ENCODE measurements at regions not wholly inside any gene's neighbourhood (a gene's known extent, or its start where the extent isn't known, plus 50 kb on each side); places are given as distances from the start of the nearest gene placed in this dataset.

DNA sequence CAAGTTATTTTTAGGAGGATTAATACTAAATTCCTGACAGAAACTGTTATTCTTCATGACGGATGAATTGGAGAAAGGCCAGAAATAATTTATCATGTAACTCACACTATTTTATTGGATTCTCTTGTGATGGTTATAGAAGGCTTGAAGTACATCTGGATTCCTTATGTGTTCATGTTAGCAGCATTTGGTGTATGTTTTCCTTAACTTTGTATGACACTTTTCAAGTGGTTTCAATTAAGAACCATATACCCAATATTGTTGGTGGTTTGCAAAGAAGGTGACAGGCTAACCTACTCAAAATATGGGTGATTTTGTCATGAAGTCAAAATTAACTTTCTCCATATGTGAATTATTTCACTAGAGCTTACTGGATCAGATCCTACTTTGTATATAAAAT lies 532.2 kb upstream of the CNTNAP2 start:
- H3K4me3 ChIP-seq (ENCODE audit: low read depth, low read length): no peak overlapping the region
- in situ Hi-C loops (cut with HindIII; ENCODE audit: low sequenced_read_pairs): no loop called here
- DNase-seq (ENCODE audit: low read depth): no peak
- TF ChIP-seq CTCF (IDR thresholded peaks at IDR 0.05; ENCODE audit: low read depth, low read length, missing control alignments): no peak

DNA sequence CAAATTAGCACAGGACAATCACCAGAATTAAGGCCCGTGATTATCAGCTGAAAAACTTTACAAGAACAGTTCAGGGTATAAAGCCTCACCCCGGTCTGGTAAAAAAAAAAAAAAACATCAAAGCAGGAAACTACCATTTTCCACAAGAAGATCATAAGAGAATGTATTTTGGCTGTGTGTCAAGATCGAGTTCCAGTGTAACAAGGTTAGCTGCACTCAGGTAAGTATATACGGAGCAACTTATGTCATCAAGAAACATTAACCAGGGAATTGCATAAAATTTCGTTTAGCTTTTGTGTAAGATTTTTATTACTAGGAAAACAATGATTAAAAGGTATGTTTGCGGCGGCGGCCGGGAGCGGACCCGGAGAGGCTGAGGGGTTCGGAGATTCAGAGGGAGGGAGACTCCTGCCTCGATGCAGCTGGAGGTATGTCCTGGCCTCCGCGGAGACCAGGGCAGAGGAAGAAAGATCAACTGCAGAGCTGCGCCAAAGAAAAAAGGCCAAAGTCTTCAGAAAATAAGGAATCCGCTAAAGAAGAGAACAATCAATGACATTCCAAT lies 533.8 kb upstream of the CNTNAP2 start:
- DNase-seq (ENCODE audit: low read depth): no peak
- in situ Hi-C loops (cut with HindIII; ENCODE audit: low sequenced_read_pairs): no loop called here
- TF ChIP-seq CTCF (IDR thresholded peaks at IDR 0.05; ENCODE audit: low read depth, low read length, missing control alignments): no peak
- H3K4me3 ChIP-seq (ENCODE audit: low read depth, low read length): no peak overlapping the region

DNA sequence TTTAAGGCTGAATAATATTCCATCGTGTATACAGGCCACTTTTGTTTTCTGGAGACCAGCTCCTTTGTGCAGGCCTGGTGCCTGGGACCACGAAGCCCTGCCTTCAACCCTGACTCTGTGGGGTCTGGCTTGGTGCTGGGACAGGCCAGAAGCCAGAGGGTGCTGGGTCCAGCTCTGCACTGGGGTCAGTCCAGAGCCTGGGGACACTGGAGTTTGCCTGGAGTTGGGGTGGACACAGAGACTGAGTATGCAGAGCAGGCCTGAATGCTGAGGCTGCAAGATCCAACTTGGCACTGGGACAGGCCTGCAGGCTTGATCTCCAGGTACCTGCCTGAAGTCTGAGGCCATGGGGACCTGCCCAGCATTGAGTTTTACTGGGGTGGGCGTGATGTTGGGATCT lies 558.8 kb upstream of the CNTNAP2 start:
- H3K4me3 ChIP-seq (ENCODE audit: low read depth, low read length): no peak overlapping the region
- in situ Hi-C loops (cut with HindIII; ENCODE audit: low sequenced_read_pairs): no loop called here
- no peak for TF ChIP-seq CTCF (IDR thresholded peaks at IDR 0.05; ENCODE audit: low read depth, low read length, missing control alignments)
- DNase-seq (ENCODE audit: low read depth): no peak

GRCh38 chr7:145543242-145543641 lies 573.4 kb upstream of the CNTNAP2 start:
- no peak for TF ChIP-seq CTCF (IDR thresholded peaks at IDR 0.05; ENCODE audit: low read depth, low read length, missing control alignments)
- no peak for DNase-seq (ENCODE audit: low read depth)
- no peak overlapping the region for H3K4me3 ChIP-seq (ENCODE audit: low read depth, low read length)
- in situ Hi-C loops (cut with HindIII; ENCODE audit: low sequenced_read_pairs): no loop called here

GRCh38 chr7:145539910-145540309 lies 576.7 kb upstream of the CNTNAP2 start:
- no peak overlapping the region for H3K4me3 ChIP-seq (ENCODE audit: low read depth, low read length)
- in situ Hi-C loops (cut with HindIII; ENCODE audit: low sequenced_read_pairs): no loop called here
- no peak for TF ChIP-seq CTCF (IDR thresholded peaks at IDR 0.05; ENCODE audit: low read depth, low read length, missing control alignments)
- no peak for DNase-seq (ENCODE audit: low read depth)

GRCh38 chr7:145534301-145534700 lies 582.3 kb upstream of the CNTNAP2 start:
- TF ChIP-seq CTCF (IDR thresholded peaks at IDR 0.05; ENCODE audit: low read depth, low read length, missing control alignments): no peak
- in situ Hi-C loops (cut with HindIII; ENCODE audit: low sequenced_read_pairs): no loop called here
- no peak for DNase-seq (ENCODE audit: low read depth)
- H3K4me3 ChIP-seq (ENCODE audit: low read depth, low read length): no peak overlapping the region

DNA sequence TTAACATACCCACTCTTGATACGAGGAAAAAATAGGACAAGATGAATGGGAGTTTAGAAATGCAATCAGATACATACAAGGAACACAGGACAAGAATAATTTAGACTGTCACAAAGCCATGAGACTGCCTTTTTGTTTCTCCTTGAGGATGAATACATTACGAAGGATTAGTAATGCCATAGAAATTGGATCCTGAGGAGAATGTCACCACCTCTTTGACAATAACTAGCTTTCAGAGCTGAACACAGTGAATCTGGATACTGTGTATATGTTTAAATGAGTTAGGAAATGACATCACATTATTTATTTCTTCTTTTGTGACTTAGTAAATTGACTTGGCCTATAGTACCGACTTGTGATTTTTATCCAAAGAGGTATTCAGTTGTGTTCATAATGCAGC lies 596.3 kb upstream of the CNTNAP2 start:
- TF ChIP-seq CTCF (IDR thresholded peaks at IDR 0.05; ENCODE audit: low read depth, low read length, missing control alignments): no peak
- in situ Hi-C loops (cut with HindIII; ENCODE audit: low sequenced_read_pairs): no loop called here
- no peak overlapping the region for H3K4me3 ChIP-seq (ENCODE audit: low read depth, low read length)
- no peak for DNase-seq (ENCODE audit: low read depth)

Measured in astrocyte of the cerebellum (primary cell).